AML-193 (cell line): ENCODE measurements at regions not wholly inside any gene's neighbourhood (a gene's known extent, or its start where the extent isn't known, plus 50 kb on each side); places are given as distances from the start of the nearest gene placed in this dataset.

ENCODE experiments used
- DNase-seq, 2 experiments: peaks; one replicate each; lab custom pipeline; 2025; lab: John Stamatoyannopoulos, UW

- no peak for DNase-seq
Observed at GRCh38 chr18:2312440-2312839, 258.9 kb downstream of the METTL4 start.

DNA sequence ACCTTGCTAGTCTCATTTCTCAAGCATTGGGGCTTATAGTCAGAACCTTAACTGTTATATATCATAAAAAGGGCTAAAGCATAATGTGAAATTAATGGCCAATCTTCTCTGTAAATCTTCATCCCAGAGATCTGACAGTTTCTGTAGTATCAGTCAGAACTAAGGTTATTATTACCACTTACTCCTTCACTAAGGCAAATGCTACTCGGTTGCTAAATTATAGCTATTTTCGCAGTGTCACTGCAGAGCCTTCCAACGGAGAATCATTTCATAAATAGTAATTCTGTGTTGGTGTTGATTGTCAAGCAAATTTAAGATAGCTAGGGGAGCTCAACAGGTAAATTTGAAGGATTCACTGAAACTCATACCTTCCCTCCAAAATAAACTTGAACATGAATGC is 258.0 kb downstream of the METTL4 start:
- no peak for DNase-seq

DNA sequence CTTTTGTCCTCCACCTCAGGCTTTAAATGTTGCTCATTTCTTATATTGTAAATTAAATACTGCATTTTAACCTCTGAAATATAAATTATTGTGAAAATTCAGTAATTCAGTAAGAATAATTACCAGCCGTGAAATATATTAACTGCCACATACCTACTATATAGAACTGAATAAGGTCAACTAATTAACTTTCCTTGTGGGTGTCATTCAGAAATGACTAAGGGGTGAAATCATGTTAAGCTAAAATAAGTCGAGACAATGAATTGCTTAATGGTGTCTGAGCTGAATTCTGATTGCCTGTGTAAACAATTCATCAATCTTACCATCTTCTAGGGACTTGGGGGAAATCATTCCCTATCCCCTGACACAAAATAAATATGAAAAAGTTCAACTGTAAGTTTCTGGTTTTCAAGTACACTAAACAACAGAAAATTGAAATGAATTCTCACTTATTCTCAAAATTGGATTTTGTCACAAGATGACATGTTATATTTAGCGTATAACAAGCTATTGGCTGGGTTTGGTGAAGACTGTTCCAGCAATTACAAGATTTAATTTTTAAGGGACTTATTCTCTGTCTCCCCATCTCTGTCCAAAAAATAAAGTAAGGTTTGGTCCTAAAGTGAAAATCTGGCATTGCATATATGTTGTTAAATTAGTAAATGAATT is 255.1 kb downstream of the METTL4 start:
- DNase-seq, result no peak

GRCh38 chr18:2316751-2317696 is 254.3 kb downstream of the METTL4 start:
- no peak for DNase-seq

DNA sequence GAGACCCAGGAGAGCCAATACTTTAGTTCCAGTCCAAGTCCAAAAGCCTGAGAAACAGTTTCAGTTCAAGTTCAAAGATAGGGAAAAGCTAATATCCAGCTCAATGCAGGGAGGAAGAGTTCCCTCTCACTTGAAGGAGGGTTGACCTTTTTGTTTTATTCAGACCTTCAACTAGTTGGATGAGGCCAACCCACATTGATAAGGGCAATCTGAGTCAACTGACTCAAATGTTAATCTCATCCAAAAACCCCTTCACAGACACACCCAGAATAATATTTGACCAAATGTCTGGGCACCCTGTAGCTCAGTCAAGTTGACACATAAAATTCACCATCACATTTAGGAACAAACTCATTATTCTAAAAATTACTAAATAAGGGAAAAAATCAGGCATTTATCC is 246.8 kb downstream of the METTL4 start:
- no peak for DNase-seq

DNA sequence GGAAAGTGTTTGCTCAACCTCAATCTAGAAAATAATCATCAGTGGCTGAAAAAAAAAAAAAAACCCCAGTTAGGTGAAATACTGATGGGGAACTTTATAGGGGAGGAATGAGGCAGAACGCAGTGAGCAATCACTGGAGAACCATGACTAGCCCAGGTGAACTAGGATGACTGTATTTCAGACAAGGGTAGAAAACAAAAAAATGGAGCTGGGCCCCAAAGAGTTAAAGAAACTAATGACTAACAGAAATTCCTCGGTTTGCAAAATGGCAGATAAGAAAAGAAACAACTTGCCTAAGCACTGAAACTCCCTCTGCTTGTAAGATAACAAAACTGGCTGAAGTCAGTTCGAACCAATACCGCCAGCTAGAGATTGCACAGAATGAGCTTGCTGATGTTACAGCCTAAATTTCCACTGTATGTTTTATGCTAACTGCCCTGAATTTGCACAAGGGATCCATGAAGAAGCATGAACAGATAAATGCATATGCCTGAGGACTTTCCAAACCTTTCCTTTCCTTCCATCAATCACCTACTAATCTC is 245.9 kb downstream of the METTL4 start:
- DNase-seq, result no peak

GRCh38 chr18:2325933-2326332 is 245.4 kb downstream of the METTL4 start:
- DNase-seq, result no peak

DNA sequence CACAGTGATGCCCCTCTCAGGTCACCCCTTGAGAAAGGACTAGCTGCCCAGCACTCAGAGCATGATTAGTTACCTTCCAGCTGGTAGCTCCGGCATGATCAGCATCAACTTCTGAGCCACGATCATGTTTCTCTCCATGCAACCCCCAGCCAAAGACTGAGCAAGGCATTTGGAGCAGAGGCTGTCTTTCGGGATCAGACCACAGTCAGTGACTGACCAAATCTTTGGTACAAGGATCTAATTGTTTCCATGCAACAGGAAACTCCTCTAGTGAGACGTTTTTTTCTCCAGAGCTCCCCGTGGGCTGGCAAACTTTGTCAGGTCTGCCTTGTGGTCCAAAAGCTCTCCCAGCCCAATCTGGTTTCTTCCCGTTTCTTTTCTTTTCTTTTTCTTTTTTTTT is 244.3 kb downstream of the METTL4 start:
- DNase-seq, result no peak

DNA sequence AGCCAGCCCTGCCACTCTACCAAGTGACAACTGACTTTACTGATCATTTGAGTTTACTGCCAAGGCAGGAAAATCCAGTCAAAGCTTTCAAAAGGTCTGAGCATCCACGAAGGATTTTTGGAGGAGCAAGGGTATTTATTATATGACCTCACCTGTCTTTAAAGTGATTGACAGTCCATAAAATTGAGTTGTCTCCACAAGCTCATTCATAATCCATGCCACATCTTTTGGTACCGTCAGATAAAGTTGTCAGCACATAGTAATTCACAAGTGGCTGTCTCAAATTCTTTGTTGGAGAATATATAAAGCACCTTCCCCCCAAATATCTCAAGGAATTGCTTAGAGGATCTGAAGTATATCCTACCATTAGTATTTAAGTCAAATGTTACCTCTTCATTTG is 240.5 kb downstream of the METTL4 start:
- DNase-seq, result no peak

GRCh38 chr18:2331491-2331890 is 239.8 kb downstream of the METTL4 start:
- DNase-seq, result no peak

DNA sequence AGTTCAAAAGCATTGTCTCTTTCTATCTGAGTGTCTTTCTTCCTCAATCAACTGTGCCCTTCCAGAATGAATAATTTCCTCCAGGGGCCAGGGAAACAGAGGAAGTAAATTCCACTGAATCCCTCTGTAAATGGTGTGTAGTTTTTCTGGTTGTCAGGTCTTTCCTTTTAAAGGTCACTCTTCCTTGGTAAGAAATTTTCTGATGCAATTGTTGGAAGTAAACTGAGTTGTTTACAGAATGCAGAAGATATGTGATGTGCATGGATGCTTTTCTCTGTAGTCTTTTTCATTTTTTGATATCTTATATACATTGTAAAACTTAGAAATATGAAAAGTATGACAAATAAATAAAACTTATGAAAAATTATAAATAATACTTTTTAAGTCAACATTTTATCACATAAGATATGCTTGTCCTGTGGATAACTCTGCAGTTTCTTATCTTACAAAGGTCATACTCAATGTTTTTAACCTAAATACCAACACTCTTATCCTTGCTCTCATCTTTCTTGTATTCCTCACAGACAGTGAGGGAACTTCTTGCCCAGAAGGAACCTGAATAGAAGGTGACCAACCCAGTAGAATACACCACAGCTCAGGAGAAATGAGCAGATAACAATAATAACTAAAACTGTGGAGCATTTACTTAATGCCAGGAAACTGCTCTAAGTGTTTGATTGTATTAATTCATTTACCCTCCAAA is 234.5 kb downstream of the METTL4 start:
- DNase-seq, result no peak

DNA sequence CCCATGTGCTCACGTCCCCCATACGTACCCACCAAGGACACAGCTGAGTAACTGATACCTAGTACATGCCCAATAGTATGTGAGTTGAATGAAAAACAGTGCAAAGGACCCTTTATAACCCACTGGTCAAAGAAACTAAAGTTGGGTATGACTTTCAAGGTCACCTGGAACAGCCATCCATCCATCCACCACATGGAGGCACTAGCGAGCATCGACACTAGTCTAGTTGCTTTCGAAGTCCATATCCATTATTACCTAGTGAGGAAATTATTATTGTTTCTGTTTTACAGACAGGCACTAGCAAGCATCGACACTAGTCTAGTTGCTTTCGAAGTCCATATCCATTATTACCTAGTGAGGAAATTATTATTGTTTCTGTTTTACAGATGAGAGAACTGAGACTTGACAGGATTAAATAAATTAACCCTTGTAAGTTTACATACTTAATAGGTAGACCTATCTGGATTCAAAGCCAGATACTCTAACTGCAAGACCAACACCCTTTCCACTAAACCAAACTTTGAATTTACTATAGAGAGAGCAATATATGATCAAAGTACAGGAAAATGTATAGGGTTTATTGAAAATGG is 233.7 kb downstream of the METTL4 start:
- DNase-seq, result peak in 1 of 2 experiments; percentile 12

GRCh38 chr18:2338601-2339000 is 232.7 kb downstream of the METTL4 start:
- peak; percentile 43 to 52 for DNase-seq

DNA sequence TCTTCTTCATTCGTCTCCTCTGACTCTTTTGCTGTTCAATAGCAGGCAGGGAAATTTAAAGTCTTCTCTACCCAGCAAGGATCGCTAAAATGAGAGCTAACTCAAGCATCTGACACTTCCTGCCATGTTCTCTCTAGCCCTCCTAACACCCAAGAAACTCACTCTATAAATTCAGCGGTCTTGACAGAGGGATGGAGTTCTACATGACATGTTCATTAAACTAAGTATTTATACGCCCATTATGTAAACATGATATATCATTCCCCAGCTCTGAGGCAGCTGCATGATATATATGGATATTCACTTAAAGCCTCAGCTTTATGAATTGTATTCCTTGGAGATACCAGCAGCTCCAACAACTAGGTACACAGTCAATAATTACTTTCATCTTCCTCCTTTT is 231.0 kb downstream of the METTL4 start:
- DNase-seq, result no peak

DNA sequence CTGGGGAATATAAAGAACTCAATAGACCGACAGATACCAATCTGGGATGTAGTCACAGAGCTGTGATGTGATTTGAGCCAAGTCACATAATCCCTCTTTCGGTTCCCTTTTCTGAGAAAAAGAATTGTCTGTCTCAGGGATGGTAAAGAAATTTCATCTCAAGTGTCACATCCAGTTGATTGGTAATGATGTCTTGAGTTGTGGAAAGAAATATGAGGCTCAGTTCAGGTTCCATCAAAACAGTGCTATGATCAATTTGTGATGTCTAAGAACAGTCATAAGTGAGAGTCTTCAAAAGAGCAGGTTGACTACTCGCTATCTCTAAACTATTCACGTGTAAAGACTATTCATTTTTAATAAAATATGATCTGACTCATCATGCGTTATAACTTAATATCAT is 223.3 kb downstream of the METTL4 start:
- DNase-seq, result no peak

DNA sequence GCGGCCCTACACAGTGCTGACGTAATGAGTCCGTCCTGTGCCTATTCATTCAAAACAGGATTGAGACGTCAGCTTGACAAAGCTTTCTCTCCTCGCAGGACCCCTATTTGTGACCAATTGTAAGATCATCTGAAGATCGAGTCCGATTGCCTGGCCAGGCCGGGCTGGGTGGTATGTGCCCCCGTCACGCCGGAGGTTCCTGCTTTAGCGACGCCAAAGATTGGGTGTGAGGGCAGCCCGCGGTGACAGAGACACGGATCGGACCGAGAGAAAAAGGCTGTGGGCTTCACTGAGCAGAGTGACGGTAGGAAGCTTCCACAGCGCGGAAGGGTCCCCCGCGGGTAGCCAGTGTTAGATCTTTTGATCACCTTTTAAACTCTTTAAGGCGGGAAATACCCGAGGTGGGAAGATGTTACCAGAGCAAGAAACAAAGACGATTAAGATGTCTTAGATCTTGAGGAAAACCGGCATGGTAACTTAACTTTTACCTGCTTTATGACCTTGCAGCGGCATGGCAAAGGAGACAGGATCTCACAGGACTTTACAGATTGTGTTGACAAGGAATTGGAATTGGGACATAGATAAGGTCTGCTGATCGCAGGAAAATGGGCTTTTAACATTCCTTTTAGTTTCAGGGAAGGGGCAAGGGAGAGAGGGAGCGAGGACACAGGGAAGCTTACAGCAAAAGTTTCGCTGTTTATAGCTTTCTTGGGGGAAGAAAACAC is 220.0 kb downstream of the METTL4 start:
- no peak for DNase-seq

GRCh38 chr18:2354292-2354691 is 217.0 kb downstream of the METTL4 start:
- DNase-seq, result no peak

GRCh38 chr18:2356906-2357305 is 214.4 kb downstream of the METTL4 start:
- DNase-seq, result no peak

DNA sequence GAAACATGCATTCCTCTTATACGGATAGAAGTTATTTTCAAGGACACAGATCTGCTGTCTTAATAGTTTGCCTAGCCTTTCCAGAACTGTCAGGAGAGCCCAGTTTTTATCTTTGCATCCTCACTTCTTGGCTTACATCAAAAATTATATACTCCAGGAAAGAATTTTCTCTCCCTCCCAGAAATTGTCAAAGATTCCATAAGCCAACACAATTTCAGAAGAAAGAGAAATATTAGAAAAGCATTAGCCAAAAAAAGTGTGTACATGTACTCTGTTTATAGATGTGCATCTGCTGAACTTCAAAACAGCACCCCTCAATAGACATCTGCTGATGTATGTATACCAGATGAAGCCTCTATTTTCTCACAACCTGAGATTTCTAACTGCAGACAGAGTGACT is 210.4 kb downstream of the METTL4 start:
- no peak for DNase-seq

DNA sequence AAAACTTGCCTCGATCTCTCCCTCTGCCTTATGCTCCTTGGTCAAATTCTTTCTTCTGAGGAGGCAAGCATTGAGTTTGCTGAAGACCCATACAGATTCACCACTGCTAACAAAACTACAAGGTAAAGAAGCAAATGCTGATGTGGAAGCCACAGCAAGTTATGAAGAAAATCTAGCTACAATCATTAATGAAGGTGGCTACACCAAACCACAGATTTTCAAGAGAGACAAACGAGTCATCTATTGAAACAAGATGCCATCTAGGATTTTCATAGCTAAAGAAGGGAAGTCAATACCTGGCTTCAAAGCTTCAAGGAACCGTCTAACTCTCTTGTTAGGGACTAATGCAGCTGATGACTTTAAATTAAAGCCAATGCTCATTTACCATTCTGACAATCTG is 203.2 kb downstream of the METTL4 start:
- DNase-seq, result no peak

GRCh38 chr18:2376707-2377106 is 194.6 kb downstream of the METTL4 start:
- no peak for DNase-seq
